ENCODE measurements at regions not wholly inside any gene's neighbourhood (a gene's known extent, or its start where the extent isn't known, plus 50 kb on each side); places are given as distances from the start of the nearest gene placed in this dataset.

DNA sequence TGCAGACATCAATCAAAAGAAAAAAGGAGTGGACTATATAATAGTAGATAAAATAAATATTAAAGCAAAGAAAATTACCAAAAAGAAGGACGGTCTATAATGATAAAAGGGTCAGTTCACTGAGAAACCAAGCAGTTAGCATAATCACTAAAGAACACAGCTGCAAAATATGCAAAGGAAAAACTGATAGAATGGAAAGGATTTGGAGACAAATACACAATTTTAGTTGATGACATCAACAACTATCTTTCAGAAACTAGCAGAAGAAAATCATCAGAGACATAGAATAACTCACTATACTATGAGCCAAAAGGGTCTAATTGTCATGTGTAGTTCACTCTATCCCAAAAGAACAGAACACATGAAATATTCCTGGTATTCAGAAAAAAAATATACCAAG, 316.4 kb upstream of the IGFBP3 start:
- H3K36me3 Mint-ChIP-seq = no peaks in the 10 kb centered on the region
- no peak for TF ChIP-seq ZNF263 (CRISPR knock-in tag; IDR thresholded peaks at IDR 0.05; ENCODE audit: low read depth)
- TF ChIP-seq SOX15 (CRISPR knock-in tag; IDR thresholded peaks at IDR 0.05) = no peak
- no peak for TF ChIP-seq NFE2L1 (CRISPR knock-in tag; IDR thresholded peaks at IDR 0.05)
- TF ChIP-seq ELF4 (CRISPR knock-in tag; IDR thresholded peaks at IDR 0.05; ENCODE audit: low read depth) = no peak
- TF ChIP-seq, protein P1, sequence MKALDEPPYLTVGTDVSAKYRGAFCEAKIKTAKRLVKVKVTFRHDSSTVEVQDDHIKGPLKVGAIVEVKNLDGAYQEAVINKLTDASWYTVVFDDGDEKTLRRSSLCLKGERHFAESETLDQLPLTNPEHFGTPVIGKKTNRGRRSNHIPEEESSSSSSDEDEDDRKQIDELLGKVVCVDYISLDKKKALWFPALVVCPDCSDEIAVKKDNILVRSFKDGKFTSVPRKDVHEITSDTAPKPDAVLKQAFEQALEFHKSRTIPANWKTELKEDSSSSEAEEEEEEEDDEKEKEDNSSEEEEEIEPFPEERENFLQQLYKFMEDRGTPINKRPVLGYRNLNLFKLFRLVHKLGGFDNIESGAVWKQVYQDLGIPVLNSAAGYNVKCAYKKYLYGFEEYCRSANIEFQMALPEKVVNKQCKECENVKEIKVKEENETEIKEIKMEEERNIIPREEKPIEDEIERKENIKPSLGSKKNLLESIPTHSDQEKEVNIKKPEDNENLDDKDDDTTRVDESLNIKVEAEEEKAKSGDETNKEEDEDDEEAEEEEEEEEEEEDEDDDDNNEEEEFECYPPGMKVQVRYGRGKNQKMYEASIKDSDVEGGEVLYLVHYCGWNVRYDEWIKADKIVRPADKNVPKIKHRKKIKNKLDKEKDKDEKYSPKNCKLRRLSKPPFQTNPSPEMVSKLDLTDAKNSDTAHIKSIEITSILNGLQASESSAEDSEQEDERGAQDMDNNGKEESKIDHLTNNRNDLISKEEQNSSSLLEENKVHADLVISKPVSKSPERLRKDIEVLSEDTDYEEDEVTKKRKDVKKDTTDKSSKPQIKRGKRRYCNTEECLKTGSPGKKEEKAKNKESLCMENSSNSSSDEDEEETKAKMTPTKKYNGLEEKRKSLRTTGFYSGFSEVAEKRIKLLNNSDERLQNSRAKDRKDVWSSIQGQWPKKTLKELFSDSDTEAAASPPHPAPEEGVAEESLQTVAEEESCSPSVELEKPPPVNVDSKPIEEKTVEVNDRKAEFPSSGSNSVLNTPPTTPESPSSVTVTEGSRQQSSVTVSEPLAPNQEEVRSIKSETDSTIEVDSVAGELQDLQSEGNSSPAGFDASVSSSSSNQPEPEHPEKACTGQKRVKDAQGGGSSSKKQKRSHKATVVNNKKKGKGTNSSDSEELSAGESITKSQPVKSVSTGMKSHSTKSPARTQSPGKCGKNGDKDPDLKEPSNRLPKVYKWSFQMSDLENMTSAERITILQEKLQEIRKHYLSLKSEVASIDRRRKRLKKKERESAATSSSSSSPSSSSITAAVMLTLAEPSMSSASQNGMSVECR (CRISPR knock-in tag; IDR thresholded peaks at IDR 0.05; ENCODE audit: borderline replicate concordance) = no peak
- TF ChIP-seq, protein P2, sequence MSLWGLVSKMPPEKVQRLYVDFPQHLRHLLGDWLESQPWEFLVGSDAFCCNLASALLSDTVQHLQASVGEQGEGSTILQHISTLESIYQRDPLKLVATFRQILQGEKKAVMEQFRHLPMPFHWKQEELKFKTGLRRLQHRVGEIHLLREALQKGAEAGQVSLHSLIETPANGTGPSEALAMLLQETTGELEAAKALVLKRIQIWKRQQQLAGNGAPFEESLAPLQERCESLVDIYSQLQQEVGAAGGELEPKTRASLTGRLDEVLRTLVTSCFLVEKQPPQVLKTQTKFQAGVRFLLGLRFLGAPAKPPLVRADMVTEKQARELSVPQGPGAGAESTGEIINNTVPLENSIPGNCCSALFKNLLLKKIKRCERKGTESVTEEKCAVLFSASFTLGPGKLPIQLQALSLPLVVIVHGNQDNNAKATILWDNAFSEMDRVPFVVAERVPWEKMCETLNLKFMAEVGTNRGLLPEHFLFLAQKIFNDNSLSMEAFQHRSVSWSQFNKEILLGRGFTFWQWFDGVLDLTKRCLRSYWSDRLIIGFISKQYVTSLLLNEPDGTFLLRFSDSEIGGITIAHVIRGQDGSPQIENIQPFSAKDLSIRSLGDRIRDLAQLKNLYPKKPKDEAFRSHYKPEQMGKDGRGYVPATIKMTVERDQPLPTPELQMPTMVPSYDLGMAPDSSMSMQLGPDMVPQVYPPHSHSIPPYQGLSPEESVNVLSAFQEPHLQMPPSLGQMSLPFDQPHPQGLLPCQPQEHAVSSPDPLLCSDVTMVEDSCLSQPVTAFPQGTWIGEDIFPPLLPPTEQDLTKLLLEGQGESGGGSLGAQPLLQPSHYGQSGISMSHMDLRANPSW (CRISPR knock-in tag; conservative IDR thresholded peaks at IDR 0.05; ENCODE audit: low read depth) = no peak
- TF ChIP-seq, protein P3, sequence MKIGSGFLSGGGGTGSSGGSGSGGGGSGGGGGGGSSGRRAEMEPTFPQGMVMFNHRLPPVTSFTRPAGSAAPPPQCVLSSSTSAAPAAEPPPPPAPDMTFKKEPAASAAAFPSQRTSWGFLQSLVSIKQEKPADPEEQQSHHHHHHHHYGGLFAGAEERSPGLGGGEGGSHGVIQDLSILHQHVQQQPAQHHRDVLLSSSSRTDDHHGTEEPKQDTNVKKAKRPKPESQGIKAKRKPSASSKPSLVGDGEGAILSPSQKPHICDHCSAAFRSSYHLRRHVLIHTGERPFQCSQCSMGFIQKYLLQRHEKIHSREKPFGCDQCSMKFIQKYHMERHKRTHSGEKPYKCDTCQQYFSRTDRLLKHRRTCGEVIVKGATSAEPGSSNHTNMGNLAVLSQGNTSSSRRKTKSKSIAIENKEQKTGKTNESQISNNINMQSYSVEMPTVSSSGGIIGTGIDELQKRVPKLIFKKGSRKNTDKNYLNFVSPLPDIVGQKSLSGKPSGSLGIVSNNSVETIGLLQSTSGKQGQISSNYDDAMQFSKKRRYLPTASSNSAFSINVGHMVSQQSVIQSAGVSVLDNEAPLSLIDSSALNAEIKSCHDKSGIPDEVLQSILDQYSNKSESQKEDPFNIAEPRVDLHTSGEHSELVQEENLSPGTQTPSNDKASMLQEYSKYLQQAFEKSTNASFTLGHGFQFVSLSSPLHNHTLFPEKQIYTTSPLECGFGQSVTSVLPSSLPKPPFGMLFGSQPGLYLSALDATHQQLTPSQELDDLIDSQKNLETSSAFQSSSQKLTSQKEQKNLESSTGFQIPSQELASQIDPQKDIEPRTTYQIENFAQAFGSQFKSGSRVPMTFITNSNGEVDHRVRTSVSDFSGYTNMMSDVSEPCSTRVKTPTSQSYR (CRISPR knock-in tag; IDR thresholded peaks at IDR 0.05) = no peak
- TF ChIP-seq, protein P4, sequence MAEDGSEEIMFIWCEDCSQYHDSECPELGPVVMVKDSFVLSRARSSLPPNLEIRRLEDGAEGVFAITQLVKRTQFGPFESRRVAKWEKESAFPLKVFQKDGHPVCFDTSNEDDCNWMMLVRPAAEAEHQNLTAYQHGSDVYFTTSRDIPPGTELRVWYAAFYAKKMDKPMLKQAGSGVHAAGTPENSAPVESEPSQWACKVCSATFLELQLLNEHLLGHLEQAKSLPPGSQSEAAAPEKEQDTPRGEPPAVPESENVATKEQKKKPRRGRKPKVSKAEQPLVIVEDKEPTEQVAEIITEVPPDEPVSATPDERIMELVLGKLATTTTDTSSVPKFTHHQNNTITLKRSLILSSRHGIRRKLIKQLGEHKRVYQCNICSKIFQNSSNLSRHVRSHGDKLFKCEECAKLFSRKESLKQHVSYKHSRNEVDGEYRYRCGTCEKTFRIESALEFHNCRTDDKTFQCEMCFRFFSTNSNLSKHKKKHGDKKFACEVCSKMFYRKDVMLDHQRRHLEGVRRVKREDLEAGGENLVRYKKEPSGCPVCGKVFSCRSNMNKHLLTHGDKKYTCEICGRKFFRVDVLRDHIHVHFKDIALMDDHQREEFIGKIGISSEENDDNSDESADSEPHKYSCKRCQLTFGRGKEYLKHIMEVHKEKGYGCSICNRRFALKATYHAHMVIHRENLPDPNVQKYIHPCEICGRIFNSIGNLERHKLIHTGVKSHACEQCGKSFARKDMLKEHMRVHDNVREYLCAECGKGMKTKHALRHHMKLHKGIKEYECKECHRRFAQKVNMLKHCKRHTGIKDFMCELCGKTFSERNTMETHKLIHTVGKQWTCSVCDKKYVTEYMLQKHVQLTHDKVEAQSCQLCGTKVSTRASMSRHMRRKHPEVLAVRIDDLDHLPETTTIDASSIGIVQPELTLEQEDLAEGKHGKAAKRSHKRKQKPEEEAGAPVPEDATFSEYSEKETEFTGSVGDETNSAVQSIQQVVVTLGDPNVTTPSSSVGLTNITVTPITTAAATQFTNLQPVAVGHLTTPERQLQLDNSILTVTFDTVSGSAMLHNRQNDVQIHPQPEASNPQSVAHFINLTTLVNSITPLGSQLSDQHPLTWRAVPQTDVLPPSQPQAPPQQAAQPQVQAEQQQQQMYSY (CRISPR knock-in tag; IDR thresholded peaks at IDR 0.05) = no peak
- TF ChIP-seq, protein P5, sequence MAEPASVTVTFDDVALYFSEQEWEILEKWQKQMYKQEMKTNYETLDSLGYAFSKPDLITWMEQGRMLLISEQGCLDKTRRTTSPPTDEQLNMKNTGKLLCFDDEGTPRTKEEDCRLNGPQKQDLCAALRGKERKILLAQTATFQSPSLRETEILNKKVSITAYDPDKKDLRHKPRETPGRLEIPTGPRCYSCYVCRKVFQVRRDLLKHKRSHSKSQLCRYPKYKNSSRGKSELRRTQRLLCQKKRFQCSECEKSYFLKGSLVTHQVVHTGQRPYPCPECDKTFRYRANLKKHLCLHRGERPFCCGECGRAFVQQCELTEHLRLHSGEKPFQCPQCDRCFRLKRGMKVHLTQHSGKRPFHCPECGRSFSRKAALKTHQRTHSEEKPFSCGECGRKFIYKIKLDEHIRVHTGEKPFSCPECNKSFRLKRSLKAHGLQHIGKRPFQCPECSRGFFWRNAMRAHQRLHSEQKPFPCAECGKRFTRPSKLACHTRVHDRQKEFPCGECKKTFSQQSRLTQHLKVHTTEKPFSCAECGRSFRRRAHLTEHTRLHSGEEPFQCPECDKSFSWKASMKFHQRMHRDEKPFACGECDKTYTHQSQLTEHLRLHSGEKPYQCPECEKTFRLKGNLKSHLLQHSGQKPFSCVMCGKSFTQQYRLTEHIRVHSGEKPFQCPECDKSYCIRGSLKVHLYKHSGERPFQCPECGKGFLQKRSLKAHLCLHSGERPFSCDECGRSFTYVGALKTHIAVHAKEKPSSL (CRISPR knock-in tag; conservative IDR thresholded peaks at IDR 0.05) = no peak
- TF ChIP-seq TEAD4 (CRISPR knock-in tag; IDR thresholded peaks at IDR 0.05) = no peak
- POLR2A ChIA-PET = no interaction called here
- ATAC-seq (no peak), DNase-seq (ENCODE audit: low spot score) (no peak)
- no peak overlapping the region for H3K27ac Mint-ChIP-seq
- CTCF ChIA-PET = no interaction called here
- no peaks in the 10 kb centered on the region for H3K27me3 Mint-ChIP-seq (ENCODE audit: low read depth)
- no peak overlapping the region for H3K4me3 Mint-ChIP-seq
- peaks cover under 1% of the 10 kb centered on the region for H3K9me3 Mint-ChIP-seq
- H3K4me1 Mint-ChIP-seq = peaks cover 11% of the 10 kb centered on the region
